ENCODE measurements at regions not wholly inside any gene's neighbourhood (a gene's known extent, or its start where the extent isn't known, plus 50 kb on each side); places are given as distances from the start of the nearest gene placed in this dataset.

- DNase-seq = no peak
These were observed 1362.0 kb downstream of the PCDH9 start for GRCh38 chr13:65868099-65868498.

GRCh38 chr13:65866138-65866537 is 1364.0 kb downstream of the PCDH9 start:
- no peak for DNase-seq

GRCh38 chr13:65865206-65865605 is 1364.9 kb downstream of the PCDH9 start:
- DNase-seq = no peak

- DNase-seq = no peak
These were observed 1366.1 kb downstream of the PCDH9 start for GRCh38 chr13:65864039-65864438.

- no peak for DNase-seq
These were observed 1369.8 kb downstream of the PCDH9 start for GRCh38 chr13:65860306-65860705.

GRCh38 chr13:65857942-65858565 is 1372.1 kb downstream of the PCDH9 start:
- DNase-seq = no peak

- DNase-seq = no peak
These were observed 1373.7 kb downstream of the PCDH9 start for GRCh38 chr13:65856431-65856830.

- no peak for DNase-seq
These were observed 1374.8 kb downstream of the PCDH9 start for GRCh38 chr13:65855242-65855805.

- no peak for DNase-seq
These were observed 1375.7 kb downstream of the PCDH9 start for GRCh38 chr13:65854431-65854830.

GRCh38 chr13:65844266-65844841 is 1385.8 kb downstream of the PCDH9 start:
- DNase-seq = no peak

- no peak for DNase-seq
These were observed 1386.8 kb downstream of the PCDH9 start for GRCh38 chr13:65843314-65843731.

GRCh38 chr13:65841156-65841555 is 1389.0 kb downstream of the PCDH9 start:
- no peak for DNase-seq

GRCh38 chr13:65836066-65836465 is 1394.1 kb downstream of the PCDH9 start:
- DNase-seq = no peak

- DNase-seq = no peak
These were observed 1395.2 kb downstream of the PCDH9 start for GRCh38 chr13:65834897-65835296.

- DNase-seq = no peak
These were observed 1399.5 kb downstream of the PCDH9 start for GRCh38 chr13:65830411-65831205.

GRCh38 chr13:65829241-65830008 is 1400.7 kb downstream of the PCDH9 start:
- no peak for DNase-seq

GRCh38 chr13:65826657-65827056 is 1403.5 kb downstream of the PCDH9 start:
- DNase-seq = no peak

- no peak for DNase-seq
These were observed 1405.1 kb downstream of the PCDH9 start for GRCh38 chr13:65825039-65825438.

GRCh38 chr13:65808061-65808460 is 1422.1 kb downstream of the PCDH9 start:
- no peak for DNase-seq

- DNase-seq = no peak
These were observed 1426.4 kb downstream of the PCDH9 start for GRCh38 chr13:65803530-65804392.

GRCh38 chr13:65789815-65790214 is 1440.3 kb downstream of the PCDH9 start:
- DNase-seq = no peak

GRCh38 chr13:65787082-65787481 is 1443.1 kb downstream of the PCDH9 start:
- DNase-seq = no peak

Data from NCI-H2107 (cell line).